Ishikawa (cell line): ENCODE measurements at regions not wholly inside any gene's neighbourhood (a gene's known extent, or its start where the extent isn't known, plus 50 kb on each side); places are given as distances from the start of the nearest gene placed in this dataset.

Experiments used
- CEBPB ChIP-seq: IDR thresholded peaks from 2 replicates; pipeline ENCODE4 v1.6.1; 2012
- EP300 ChIP-seq: IDR thresholded peaks from 2 replicates; pipeline ENCODE4 v1.6.1; 2012; ENCODE audit warnings: borderline replicate concordance
- FOXM1 ChIP-seq: IDR thresholded peaks from 2 replicates; pipeline ENCODE4 v1.6.1; 2012; ENCODE audit warnings: low read depth, borderline replicate concordance
- MAX ChIP-seq: IDR thresholded peaks from 2 replicates; pipeline ENCODE4 v1.6.1; 2012
- RAD21 ChIP-seq: IDR thresholded peaks from 2 replicates; pipeline ENCODE4 v1.6.1; 2012; ENCODE audit warnings: low read depth
- REST ChIP-seq: IDR thresholded peaks from 2 replicates; pipeline ENCODE4 v1.6.1; 2012; ENCODE audit warnings: low read depth, mild to moderate bottlenecking
- TAF1 ChIP-seq: IDR thresholded peaks from 2 replicates; pipeline ENCODE4 v1.6.1; 2012; ENCODE audit warnings: low read depth, mild to moderate bottlenecking

GRCh38 chr7:12493407-12493806 lies 77.1 kb upstream of the SCIN start:
- TF ChIP-seq RAD21: no peak
- no peak for TF ChIP-seq FOXM1
- no peak for TF ChIP-seq MAX
- no peak for TF ChIP-seq CEBPB
- no peak for TF ChIP-seq REST
- no peak for TF ChIP-seq TAF1
- TF ChIP-seq EP300: no peak
